Effector memory CD8-positive, alpha-beta T cell (primary cell): ENCODE measurements at regions not wholly inside any gene's neighbourhood (a gene's known extent, or its start where the extent isn't known, plus 50 kb on each side); places are given as distances from the start of the nearest gene placed in this dataset.
"Not testable (repeated sequence)": the region's sequence is repeated elsewhere in the genome, so short reads cannot be mapped to it uniquely, and the experiment has no call there.

ENCODE experiments used
- ATAC-seq: fragments of 150-1000 bp; cut with Tn5 transposase; replicated peaks from 2 replicates; pipeline ENCODE4 v1.10.0; 2021; ENCODE audit warnings: mild to moderate bottlenecking, moderate library complexity
- DNase-seq, 3 experiments: peaks; one replicate each; pipeline ENCODE4 v3.0.0; 2021
- H3K27ac Mint-ChIP-seq, 2 donors: one replicate each; pipeline ENCODE4 v1.8.0; 2022; ENCODE audit warnings: mild to moderate bottlenecking in 2 of 2, mixed read lengths in 2 of 2, moderate library complexity in 2 of 2
- H3K27me3 Mint-ChIP-seq, 2 donors: one replicate each; pipeline ENCODE4 v1.8.0; 2022; ENCODE audit warnings: mixed read lengths in 2 of 2
- H3K36me3 Mint-ChIP-seq: one replicate; pipeline ENCODE4 v1.8.0; 2022; ENCODE audit warnings: mild to moderate bottlenecking, moderate library complexity, mixed read lengths; ENCODE audit not compliant: insufficient read depth
- H3K4me1 Mint-ChIP-seq, 2 donors: one replicate each; pipeline ENCODE4 v1.8.0; 2022; ENCODE audit warnings: low read depth in 2 of 2, mixed read lengths in 2 of 2
- H3K4me3 Mint-ChIP-seq, 2 donors: one replicate each; pipeline ENCODE4 v1.8.0; 2022; ENCODE audit warnings: mild to moderate bottlenecking in 2 of 2, mixed read lengths in 2 of 2, moderate library complexity in 2 of 2
- H3K9me3 Mint-ChIP-seq, 2 donors: one replicate each; pipeline ENCODE4 v1.8.0; 2022; ENCODE audit warnings: mixed read lengths in 2 of 2

DNA sequence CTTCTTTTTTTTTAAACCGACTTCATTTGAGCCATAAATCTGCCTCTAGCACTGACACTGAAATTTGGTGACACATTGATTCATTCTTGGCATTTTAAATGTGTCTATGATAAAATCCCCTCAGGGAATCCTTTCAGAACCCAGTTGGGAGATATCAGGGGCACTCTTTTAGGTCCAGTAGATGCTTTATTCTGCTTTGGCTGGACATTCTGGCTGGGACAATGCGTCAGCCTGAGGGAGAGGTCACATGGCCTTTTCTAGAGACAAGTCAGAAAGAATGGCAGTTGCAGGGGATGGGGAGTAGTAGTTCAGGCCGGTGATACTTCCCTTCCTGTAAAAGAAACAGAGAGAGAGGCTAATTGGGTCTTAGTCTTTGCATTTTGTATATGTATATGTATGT, 63.1 kb downstream of the TRIM43 start:
- DNase-seq, ATAC-seq, H3K9me3 Mint-ChIP-seq, H3K4me1 Mint-ChIP-seq, H3K27ac Mint-ChIP-seq, H3K4me3 Mint-ChIP-seq, H3K27me3 Mint-ChIP-seq, H3K36me3 Mint-ChIP-seq: not testable (repeated sequence)

DNA sequence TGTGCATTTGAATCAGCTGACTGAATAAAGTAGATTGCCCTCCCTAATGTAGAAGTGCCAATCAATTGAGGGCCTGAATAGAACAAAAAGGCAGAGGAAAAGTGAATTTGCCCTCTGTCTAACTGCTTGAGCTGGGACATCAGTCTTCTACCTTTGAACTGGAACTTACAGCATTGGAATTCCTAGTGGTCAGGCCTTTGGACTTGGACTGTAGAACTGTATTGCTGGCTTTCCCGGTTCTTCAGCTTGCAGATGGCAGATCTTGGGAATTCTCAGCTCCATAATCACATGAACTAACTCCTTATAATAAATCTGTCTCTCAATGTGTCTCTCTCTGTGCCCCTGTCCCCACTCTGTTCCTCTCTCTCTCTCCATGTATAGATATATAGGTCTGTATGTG, 64.8 kb downstream of the TRIM43 start:
- H3K27me3 Mint-ChIP-seq, H3K27ac Mint-ChIP-seq, H3K36me3 Mint-ChIP-seq, ATAC-seq, H3K4me1 Mint-ChIP-seq, H3K9me3 Mint-ChIP-seq, DNase-seq, H3K4me3 Mint-ChIP-seq: not testable (repeated sequence)

DNA sequence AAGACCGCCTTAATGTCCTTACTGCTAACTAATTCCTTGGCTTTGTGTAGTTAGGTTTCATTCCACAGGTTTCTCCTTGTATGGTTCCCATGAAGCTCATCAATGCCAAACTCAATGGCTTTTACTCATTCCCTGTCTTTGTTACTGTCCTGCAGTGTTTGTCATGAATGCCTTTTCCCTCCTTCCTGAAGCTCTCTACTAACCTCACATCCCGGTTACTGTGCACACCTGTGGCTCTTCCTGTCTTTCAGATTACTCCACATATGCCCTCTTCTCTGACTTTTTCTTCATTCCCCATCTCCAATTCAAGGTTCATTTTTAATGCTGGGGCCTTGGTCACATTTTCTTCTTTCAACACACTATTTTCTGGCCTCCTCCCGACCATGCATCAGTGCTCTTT, 66.1 kb downstream of the TRIM43 start:
- H3K36me3 Mint-ChIP-seq, H3K4me1 Mint-ChIP-seq, H3K27ac Mint-ChIP-seq, ATAC-seq, DNase-seq, H3K4me3 Mint-ChIP-seq, H3K9me3 Mint-ChIP-seq: not testable (repeated sequence)
- H3K27me3 Mint-ChIP-seq = peaks cover 17 to 19% of the 10 kb centered on the region in 2 donors

DNA sequence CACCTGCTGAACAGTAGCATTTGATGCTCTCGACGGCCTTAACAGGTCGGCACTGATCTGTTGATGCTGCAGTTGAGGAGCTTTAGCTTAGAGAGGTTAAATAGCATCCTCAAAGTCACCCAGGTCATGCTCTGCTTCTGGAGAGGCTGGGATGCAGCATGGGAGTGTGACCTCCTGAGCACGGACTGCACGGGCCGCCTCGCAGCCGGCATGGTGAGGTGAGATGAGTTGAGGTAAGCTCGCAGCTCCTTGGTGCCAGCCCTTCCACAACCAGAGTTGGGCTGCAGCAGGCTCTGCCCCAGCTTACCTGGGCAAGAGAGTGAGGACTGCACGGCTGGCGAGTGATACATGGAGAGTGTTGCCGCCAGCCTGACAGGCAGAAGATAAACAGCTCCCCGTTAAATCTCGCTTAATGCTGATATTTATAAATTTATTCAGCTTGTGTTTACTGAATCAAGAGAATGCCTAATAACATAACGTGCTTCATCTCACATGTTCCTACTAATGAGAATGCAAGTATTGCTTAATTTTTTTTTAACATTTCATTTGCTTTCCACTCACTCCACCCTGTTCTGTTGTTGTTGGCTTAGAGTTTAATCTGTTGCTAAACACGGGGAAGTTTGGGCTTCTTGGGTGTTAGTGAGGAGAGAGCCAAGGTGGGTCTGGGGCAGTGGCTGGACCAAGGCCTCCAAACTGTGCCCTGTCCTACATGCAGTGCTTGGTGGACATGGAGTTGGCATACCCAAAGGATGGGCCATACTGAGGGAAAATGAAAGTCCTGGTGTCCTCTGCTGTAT, 69.2 kb downstream of the TRIM43 start:
- H3K4me3 Mint-ChIP-seq, ATAC-seq, H3K4me1 Mint-ChIP-seq, H3K9me3 Mint-ChIP-seq, H3K36me3 Mint-ChIP-seq, H3K27ac Mint-ChIP-seq, DNase-seq: not testable (repeated sequence)
- peaks cover 28 to 46% of the 10 kb centered on the region in 2 donors for H3K27me3 Mint-ChIP-seq

DNA sequence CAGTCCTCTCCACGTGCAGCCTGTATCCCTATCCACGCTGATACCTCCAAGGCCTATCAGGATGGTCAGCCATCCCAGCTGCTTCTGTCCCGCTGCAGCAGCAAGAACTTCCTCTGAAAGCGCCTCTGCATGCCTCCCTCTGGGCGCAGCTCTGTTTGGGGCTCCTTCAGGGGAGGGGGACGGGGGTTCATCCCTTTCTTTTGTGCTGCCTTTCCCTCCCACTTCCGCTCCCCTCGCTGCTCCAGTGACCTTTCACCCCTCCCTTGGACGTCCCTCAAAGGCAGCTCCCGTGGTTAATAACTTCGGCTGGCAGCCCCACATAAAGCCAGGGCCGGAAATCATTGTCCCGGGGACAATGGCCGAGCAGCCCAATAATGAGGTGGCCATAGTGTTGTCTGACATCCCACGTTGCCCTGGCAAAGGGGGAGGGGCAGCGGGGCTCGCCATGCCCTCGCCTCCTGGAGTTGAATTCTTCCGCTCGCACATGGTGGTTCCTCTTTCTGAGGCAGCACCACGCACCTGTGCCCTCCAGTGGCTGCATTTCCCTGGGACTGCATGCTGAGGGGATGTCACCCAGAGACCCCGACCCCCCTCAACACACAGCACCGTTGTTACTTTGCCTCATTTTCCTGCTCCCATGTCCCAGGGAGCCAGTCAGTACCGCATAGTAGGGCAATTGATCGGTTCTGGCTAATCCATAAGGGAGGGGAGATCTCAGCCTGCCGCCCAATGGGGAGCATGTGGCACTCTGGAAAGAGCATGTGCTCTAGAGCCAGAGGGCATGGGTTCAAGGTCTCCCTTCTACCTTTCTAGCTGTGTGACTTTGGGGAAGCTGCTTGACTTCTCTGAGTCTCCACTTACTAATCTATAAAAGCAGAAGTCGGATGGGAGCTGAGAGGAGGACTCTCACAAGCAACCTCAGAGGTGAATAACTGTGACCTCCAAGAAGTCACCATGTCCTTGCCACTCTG, 72.0 kb downstream of the TRIM43 start:
- not testable (repeated sequence) for H3K36me3 Mint-ChIP-seq, H3K4me1 Mint-ChIP-seq, H3K4me3 Mint-ChIP-seq, H3K27ac Mint-ChIP-seq, DNase-seq, ATAC-seq, H3K9me3 Mint-ChIP-seq
- peaks cover 44 to 64% of the 10 kb centered on the region in 2 donors for H3K27me3 Mint-ChIP-seq

DNA sequence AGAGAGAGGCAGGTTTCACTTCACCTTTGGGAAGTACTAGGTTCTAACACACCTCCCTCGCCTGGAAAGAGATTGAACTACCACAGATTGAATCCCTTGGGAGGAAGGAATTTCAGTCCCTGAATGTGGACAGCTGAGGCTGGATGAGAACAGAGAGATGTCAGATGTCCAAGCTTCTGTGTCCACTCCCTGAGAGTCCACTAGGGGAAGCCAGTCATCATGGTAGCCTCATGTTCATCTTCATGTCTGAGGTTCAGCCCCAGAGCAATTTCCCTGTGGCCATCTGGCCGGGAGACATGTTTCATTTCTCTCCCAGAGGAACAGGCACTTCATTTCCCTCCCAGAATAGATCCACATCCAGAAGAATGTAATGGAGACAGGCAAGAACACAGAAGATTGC, 74.8 kb downstream of the TRIM43 start:
- not testable (repeated sequence) for ATAC-seq, H3K4me3 Mint-ChIP-seq, H3K9me3 Mint-ChIP-seq, H3K36me3 Mint-ChIP-seq, DNase-seq, H3K4me1 Mint-ChIP-seq, H3K27ac Mint-ChIP-seq
- peaks cover 46 to 69% of the 10 kb centered on the region in 2 donors for H3K27me3 Mint-ChIP-seq

DNA sequence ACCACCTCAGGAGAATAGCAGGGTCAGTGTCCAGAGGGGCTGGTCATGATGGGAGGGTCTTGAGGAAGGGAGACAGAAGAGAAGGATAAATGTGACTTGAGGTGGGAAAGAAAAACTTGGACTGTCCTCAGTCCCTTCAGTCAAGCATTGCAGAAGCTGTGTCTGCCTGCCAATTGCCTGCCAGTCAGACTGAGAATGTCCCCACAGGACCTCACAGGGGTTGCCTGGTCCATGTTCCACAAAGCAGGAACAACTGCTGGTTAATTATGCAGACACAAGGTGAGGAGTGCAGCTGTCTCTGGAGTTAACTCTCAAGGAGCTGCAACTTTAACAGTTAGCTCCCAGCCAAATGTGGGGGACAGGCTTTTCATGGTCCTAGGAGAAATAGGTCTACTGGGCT, 75.7 kb downstream of the TRIM43 start:
- ATAC-seq (no peak), DNase-seq (no peak)
- Mint-ChIP-seq H3K4me3 (no peak overlapping the region), H3K36me3 (no peaks in the 10 kb centered on the region), H3K9me3 (no peaks in the 10 kb centered on the region), H3K27ac (no peak overlapping the region), H3K4me1 (peaks cover 4 to 7% of the 10 kb centered on the region in 2 donors), H3K27me3 (peaks cover 43 to 61% of the 10 kb centered on the region in 2 donors)

DNA sequence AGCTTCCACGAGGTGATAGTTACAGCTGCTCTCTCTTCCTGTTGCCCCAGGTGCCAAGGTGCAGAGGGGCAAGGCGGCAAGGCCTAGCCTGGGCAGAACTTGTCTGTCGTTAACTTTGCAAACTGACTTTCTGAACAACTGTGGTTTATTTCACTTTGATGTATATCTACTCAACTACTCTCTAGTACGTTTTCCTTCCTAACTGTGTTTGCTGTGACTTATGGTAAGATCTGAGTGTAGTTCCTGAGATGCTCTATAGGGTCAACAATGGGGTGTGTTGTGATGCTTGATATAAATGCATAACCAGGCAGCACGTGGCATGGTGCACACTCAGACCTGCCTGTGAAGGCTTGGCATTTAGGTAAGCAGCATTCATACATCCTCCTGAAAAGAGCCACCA, 77.1 kb downstream of the TRIM43 start:
- H3K27me3 Mint-ChIP-seq = peaks cover 42 to 57% of the 10 kb centered on the region in 2 donors
- ATAC-seq, H3K9me3 Mint-ChIP-seq, DNase-seq, H3K4me3 Mint-ChIP-seq, H3K27ac Mint-ChIP-seq, H3K4me1 Mint-ChIP-seq, H3K36me3 Mint-ChIP-seq: not testable (repeated sequence)

DNA sequence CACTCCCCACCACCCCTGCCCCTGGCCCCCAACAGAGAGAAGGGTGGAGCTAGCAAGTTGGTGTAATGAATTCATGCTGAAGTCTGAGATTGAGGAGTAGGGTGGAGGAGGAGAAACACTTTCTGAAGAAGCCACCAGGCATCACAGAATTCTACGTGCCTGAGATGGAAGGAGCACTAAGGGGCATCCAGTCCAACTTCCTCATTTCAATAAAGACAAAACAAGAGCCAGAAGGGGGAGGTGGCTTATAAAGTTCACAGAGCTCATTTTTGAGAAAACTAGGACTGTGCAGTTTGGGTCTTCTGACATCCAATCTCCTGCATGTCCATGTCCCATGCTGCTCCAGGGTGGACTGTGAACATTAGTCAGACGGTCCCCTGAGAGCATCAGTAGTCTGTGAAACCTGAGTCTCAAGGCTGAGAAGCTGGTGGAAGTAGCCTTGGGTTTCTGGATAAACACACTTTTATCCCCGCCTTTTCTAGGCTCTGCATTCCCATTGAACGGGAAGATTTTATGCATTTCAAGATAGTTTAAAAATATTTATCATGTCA, 77.7 kb downstream of the TRIM43 start:
- peaks cover 46 to 57% of the 10 kb centered on the region in 2 donors for H3K27me3 Mint-ChIP-seq
- H3K36me3 Mint-ChIP-seq = no peaks in the 10 kb centered on the region
- no peaks in the 10 kb centered on the region for H3K9me3 Mint-ChIP-seq
- no peak overlapping the region for H3K4me3 Mint-ChIP-seq
- no peak overlapping the region for H3K27ac Mint-ChIP-seq
- H3K4me1 Mint-ChIP-seq = peaks cover 4 to 7% of the 10 kb centered on the region in 2 donors
- ATAC-seq (no peak), DNase-seq (no peak)

DNA sequence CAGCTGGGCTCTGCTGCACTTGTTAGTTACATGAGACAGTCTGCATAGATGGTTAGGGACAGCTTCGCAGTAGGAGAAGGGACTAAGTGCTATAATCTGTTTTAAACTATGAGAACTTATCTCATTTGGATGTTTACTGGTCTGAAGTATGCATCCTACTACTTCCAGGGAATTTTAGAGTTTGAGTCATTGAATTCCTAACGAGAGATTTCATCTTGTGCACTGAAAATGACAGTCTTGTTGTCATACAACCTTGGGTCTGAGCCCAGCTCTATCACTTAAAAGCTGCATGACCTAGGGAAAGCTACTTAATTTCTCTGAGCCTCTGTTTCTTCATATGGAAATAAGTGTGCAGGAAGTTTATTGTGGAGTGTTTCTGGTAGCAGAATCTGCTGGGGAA, 78.4 kb downstream of the TRIM43 start:
- DNase-seq = no peak
- no peak for ATAC-seq
- Mint-ChIP-seq H3K9me3 (no peaks in the 10 kb centered on the region), H3K27ac (peak overlapping the region in 1 of 2 donors; percentile 8), H3K4me1 (peaks cover 4 to 7% of the 10 kb centered on the region in 2 donors), H3K36me3 (no peaks in the 10 kb centered on the region), H3K4me3 (no peak overlapping the region), H3K27me3 (peaks cover 46 to 54% of the 10 kb centered on the region in 2 donors)

DNA sequence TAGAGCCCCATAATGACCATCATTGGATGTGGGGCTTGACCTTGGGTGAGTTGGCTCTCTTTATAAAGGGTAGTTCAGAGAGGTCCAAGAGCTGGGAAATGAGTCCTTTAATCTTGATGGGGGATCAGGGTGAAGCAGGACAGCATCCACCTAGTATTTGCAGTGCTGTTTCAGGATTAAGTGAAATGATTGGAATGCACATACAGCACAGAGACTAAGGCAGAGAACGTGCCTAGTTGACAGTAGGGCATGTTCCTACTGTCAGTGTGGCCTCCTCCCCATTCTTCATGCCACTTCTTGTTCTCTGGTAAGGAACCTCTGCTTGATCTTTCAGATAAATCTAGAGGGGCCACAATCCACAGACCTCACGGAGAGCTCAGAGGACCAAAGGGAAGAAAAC, 78.9 kb downstream of the TRIM43 start:
- no peaks in the 10 kb centered on the region for H3K9me3 Mint-ChIP-seq
- peak overlapping the region in 1 of 2 donors; percentile 8 for H3K27ac Mint-ChIP-seq
- no peak for DNase-seq
- peaks cover 4 to 7% of the 10 kb centered on the region in 2 donors for H3K4me1 Mint-ChIP-seq
- H3K27me3 Mint-ChIP-seq = peaks cover 42 to 55% of the 10 kb centered on the region in 2 donors
- no peaks in the 10 kb centered on the region for H3K36me3 Mint-ChIP-seq
- ATAC-seq = no peak
- H3K4me3 Mint-ChIP-seq = no peak overlapping the region

DNA sequence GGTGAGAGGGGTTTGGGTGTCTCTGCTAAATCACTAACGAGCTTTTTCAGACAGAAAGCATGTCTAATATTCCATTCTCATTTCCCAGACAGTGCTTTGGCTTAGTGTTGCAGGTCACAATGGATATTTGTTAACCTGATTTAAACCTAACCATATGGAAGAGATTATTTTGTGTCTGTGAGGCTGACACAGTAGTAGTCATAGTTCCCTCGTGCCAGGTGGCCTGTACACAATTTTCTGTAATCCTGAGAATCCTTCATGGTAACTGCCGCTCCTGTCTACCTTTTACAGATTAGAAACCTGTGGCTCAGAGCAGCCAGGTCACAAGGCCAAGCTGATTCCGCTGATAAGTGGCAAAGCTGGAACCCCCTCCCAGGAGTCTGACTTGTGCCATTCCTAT, 79.4 kb downstream of the TRIM43 start:
- DNase-seq, H3K4me3 Mint-ChIP-seq, H3K27ac Mint-ChIP-seq, ATAC-seq, H3K4me1 Mint-ChIP-seq, H3K36me3 Mint-ChIP-seq, H3K9me3 Mint-ChIP-seq: not testable (repeated sequence)
- peaks cover 37 to 55% of the 10 kb centered on the region in 2 donors for H3K27me3 Mint-ChIP-seq

DNA sequence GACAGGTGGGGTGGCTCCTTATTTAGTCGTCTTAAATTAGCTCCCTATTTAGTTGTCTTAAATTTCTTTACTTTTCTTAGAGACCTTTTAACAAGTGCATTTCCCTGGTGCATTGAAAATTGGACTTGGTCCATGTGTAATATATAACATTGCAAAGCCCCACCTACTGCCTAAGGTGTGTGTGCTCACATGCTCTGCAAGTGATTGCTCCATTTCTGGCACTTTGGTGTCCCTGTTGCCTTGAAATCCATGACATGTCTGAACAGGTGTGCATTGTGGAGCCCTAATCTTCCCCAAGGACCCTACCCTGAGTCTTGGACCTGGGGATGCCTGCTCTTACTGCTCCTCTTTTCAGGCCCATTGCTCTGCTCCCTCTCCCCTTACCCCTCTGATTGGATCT, 80.2 kb downstream of the TRIM43 start:
- H3K27me3 Mint-ChIP-seq = peaks cover 29 to 54% of the 10 kb centered on the region in 2 donors

More for the DNA sequence above, 80.2 kb downstream of the TRIM43 start:
- not testable (repeated sequence) for ATAC-seq, H3K4me1 Mint-ChIP-seq, H3K9me3 Mint-ChIP-seq, H3K36me3 Mint-ChIP-seq, H3K4me3 Mint-ChIP-seq, DNase-seq, H3K27ac Mint-ChIP-seq
